ENCODE measurements at regions not wholly inside any gene's neighbourhood (a gene's known extent, or its start where the extent isn't known, plus 50 kb on each side); places are given as distances from the start of the nearest gene placed in this dataset.

GRCh38 chr9:93895535-93895934 is 59.6 kb downstream of the BARX1 start:
- TF ChIP-seq CTCF (IDR thresholded peaks at IDR 0.05) (no peak), EZH2 (IDR thresholded peaks at IDR 0.05; ENCODE audit: borderline replicate concordance, insufficient read depth, low read depth, low read length, poor library complexity, severe bottlenecking) (no peak)

All from B cell (primary cell).